ENCODE measurements at regions not wholly inside any gene's neighbourhood (a gene's known extent, or its start where the extent isn't known, plus 50 kb on each side); places are given as distances from the start of the nearest gene placed in this dataset.

- DNase-seq (ENCODE audit: low spot score) = no peak
Measured at GRCh38 chr10:10803278-10803677, 214.4 kb upstream of the CELF2 start.

- no peak for DNase-seq (ENCODE audit: low spot score)
Measured at GRCh38 chr10:10804061-10804460, 213.6 kb upstream of the CELF2 start.

GRCh38 chr10:10804998-10805740, 212.5 kb upstream of the CELF2 start:
- DNase-seq (ENCODE audit: low spot score) = no peak

- DNase-seq (ENCODE audit: low spot score) = no peak
Measured at GRCh38 chr10:10807106-10807505, 210.6 kb upstream of the CELF2 start.

- DNase-seq (ENCODE audit: low spot score) = no peak
Measured at GRCh38 chr10:10811562-10811961, 206.1 kb upstream of the CELF2 start.

GRCh38 chr10:10813656-10814055, 204.0 kb upstream of the CELF2 start:
- no peak for DNase-seq (ENCODE audit: low spot score)

- no peak for DNase-seq (ENCODE audit: low spot score)
Measured at GRCh38 chr10:10814069-10814468, 203.6 kb upstream of the CELF2 start.

- no peak for DNase-seq (ENCODE audit: low spot score)
Measured at GRCh38 chr10:10816447-10816846, 201.2 kb upstream of the CELF2 start.

- no peak for DNase-seq (ENCODE audit: low spot score)
Measured at GRCh38 chr10:10817609-10818008, 200.1 kb upstream of the CELF2 start.

- DNase-seq (ENCODE audit: low spot score) = no peak
Measured at GRCh38 chr10:10818082-10818481, 199.6 kb upstream of the CELF2 start.

GRCh38 chr10:10819206-10819856, 198.3 kb upstream of the CELF2 start:
- DNase-seq (ENCODE audit: low spot score) = no peak

GRCh38 chr10:10821926-10822325, 195.7 kb upstream of the CELF2 start:
- no peak for DNase-seq (ENCODE audit: low spot score)

GRCh38 chr10:10824591-10825148, 193.0 kb upstream of the CELF2 start:
- no peak for DNase-seq (ENCODE audit: low spot score)

- DNase-seq (ENCODE audit: low spot score) = no peak
Measured at GRCh38 chr10:10826125-10826524, 191.5 kb upstream of the CELF2 start.

GRCh38 chr10:10828623-10829022, 189.0 kb upstream of the CELF2 start:
- DNase-seq (ENCODE audit: low spot score) = no peak

GRCh38 chr10:10829576-10829975, 188.1 kb upstream of the CELF2 start:
- DNase-seq (ENCODE audit: low spot score) = no peak

GRCh38 chr10:10830293-10830986, 187.2 kb upstream of the CELF2 start:
- DNase-seq (ENCODE audit: low spot score) = no peak

- DNase-seq (ENCODE audit: low spot score) = peak; percentile 19
Measured at GRCh38 chr10:10831085-10831484, 186.6 kb upstream of the CELF2 start.

- DNase-seq (ENCODE audit: low spot score) = no peak
Measured at GRCh38 chr10:10833955-10834354, 183.7 kb upstream of the CELF2 start.

- no peak for DNase-seq (ENCODE audit: low spot score)
Measured at GRCh38 chr10:10844251-10844650, 173.4 kb upstream of the CELF2 start.

- DNase-seq (ENCODE audit: low spot score) = no peak
Measured at GRCh38 chr10:10845185-10845584, 172.5 kb upstream of the CELF2 start.

GRCh38 chr10:10845826-10846503, 171.7 kb upstream of the CELF2 start:
- DNase-seq (ENCODE audit: low spot score) = no peak

Data from H4 (cell line).